ENCODE measurements at regions not wholly inside any gene's neighbourhood (a gene's known extent, or its start where the extent isn't known, plus 50 kb on each side); places are given as distances from the start of the nearest gene placed in this dataset.

DNA sequence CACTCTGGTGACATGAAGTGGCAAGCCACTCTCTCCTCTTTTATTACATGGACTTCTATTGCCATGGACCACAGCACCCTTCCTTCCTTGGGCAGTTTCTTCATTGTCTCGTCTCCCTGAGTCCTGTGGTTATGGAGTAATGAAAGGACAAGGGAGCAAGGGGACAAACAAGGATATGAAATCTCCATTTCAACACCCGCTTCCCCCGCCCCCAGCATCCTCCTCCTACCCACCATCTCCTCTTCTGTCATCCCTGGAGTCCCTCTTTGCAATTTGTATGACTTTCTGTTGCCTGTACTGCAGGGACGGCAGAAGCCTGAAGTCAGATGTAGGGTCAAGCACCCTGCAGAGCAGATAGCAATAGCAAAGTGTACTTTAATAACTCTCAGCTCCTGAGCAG lies 300.7 kb upstream of the CLINT1 start:
- TF ChIP-seq CTCF (conservative IDR thresholded peaks at IDR 0.05 in 1 of 2, IDR thresholded peaks at IDR 0.05 in 1 of 2; ENCODE audit: low read depth in 1 of 2, low read length in 2 of 2) (no peak), EZH2 (IDR thresholded peaks at IDR 0.05; ENCODE audit: low read length, missing control alignments) (no peak)
